MCF 10A (cell line): ENCODE measurements at regions not wholly inside any gene's neighbourhood (a gene's known extent, or its start where the extent isn't known, plus 50 kb on each side); places are given as distances from the start of the nearest gene placed in this dataset.

Source experiments
- BruUV-seq: library from RNA; stranded (reverse); fragments of 400-500 nt; replicated peaks from 2 replicates; lab custom pipeline; 2021; lab: Mats Ljungman, UMichigan
- CTCF ChIA-PET: fragments of 300-600 bp; sonication (Branson Sonifier 250); formaldehyde crosslinking; extraction: SDS; loops from one replicate; lab custom pipeline; 2021; ENCODE audit warnings: antibody characterized with exemption, inconsistent platforms; lab: Yijun Ruan, JAX
- POLR2A ChIA-PET: fragments of 300-600, 350-650 bp; sonication (Branson Sonifier 250); formaldehyde crosslinking; extraction: SDS; loops from one replicate; lab custom pipeline; 2020; ENCODE audit warnings: antibody characterized with exemption, inconsistent platforms; lab: Yijun Ruan, JAX
- DNase-seq: peaks from one replicate; pipeline ENCODE4 v3.0.0-alpha.2; 2018; ENCODE audit not compliant: unreplicated experiment
- H3K27ac Mint-ChIP-seq: one replicate; pipeline ENCODE4 v1.8.0; 2022; ENCODE audit warnings: mild to moderate bottlenecking, low read depth, mixed read lengths; ENCODE audit not compliant: unreplicated experiment
- H3K27me3 Mint-ChIP-seq: one replicate; pipeline ENCODE4 v1.8.0; 2022; ENCODE audit warnings: mixed read lengths; ENCODE audit not compliant: insufficient read depth, unreplicated experiment
- H3K36me3 Mint-ChIP-seq: one replicate; pipeline ENCODE4 v1.8.0; 2022; ENCODE audit warnings: mild to moderate bottlenecking, moderate library complexity, mixed read lengths; ENCODE audit not compliant: insufficient read depth, unreplicated experiment
- H3K4me1 Mint-ChIP-seq: one replicate; pipeline ENCODE4 v1.8.0; 2022; ENCODE audit warnings: mixed read lengths; ENCODE audit not compliant: insufficient read depth, unreplicated experiment
- H3K4me3 Mint-ChIP-seq: one replicate; pipeline ENCODE4 v1.8.0; 2022; ENCODE audit warnings: mild to moderate bottlenecking, moderate library complexity, mixed read lengths; ENCODE audit not compliant: unreplicated experiment
- H3K9me3 Mint-ChIP-seq: one replicate; pipeline ENCODE4 v1.8.0; 2022; ENCODE audit warnings: mixed read lengths; ENCODE audit not compliant: unreplicated experiment
- CTCF ChIP-seq: fragments of 200-600 bp; IDR thresholded peaks from one replicate; pipeline ENCODE4 v1.8.0; 2022; ENCODE audit warnings: antibody characterized with exemption, mild to moderate bottlenecking; ENCODE audit not compliant: unreplicated experiment
- intact Hi-C: fragments of 100-400 bp; cut with micrococcal nuclease; formaldehyde crosslinking; loops from 2 replicates; pipeline ENCODE4 v1.14.1; 2022

DNA sequence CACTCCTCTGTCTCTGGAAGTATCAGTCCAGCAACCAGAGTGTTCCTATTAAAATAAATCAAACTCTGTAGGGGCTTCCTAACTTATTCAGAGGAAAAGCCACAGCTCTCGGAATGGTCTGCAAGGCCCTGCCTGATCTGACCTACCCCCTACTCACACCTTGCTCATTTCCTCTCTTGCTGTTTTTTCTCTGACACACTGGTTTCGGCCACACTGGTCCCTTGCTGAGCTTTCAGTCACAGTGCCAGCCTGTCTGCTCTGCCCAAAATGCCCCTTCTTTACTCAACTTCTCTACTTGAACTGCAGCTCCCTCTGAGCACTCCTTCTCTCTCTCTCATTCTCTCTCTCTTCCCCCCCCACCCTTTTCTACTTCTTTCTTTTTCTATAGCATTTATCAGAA, 430.2 kb downstream of the UTRN start:
- BruUV-seq = no TSS peak
- ChIA-PET CTCF (no interaction called here), POLR2A (no interaction called here)
- DNase-seq = no peak
- intact Hi-C loops = no loop called here
- no peaks in the 10 kb centered on the region for H3K27me3 Mint-ChIP-seq
- no peak for TF ChIP-seq CTCF
- no peaks in the 10 kb centered on the region for H3K9me3 Mint-ChIP-seq
- no peak overlapping the region for H3K27ac Mint-ChIP-seq
- no peaks in the 10 kb centered on the region for H3K36me3 Mint-ChIP-seq
- no peak overlapping the region for H3K4me3 Mint-ChIP-seq
- peaks cover 23% of the 10 kb centered on the region for H3K4me1 Mint-ChIP-seq

DNA sequence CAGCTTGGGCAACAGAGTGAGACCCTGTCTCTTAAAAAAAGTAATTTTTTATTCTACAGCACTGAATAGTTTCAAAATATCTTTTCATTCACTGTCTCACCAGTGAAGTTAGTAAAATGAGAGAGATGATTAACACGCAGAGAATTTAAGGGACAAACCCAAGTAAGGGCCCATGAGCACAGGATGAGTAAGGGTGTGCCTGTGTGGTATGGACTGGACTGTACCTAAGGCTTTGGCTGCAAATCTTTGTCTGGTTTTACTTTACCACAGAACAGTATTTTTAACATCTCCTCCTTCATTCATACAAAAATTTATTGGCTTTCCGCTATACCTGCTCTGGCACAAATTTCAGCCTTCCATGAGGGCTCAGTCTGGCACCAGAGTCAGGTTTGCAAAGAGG, 433.3 kb downstream of the UTRN start:
- Mint-ChIP-seq H3K27me3 (no peaks in the 10 kb centered on the region), H3K4me3 (no peak overlapping the region), H3K9me3 (no peaks in the 10 kb centered on the region), H3K36me3 (no peaks in the 10 kb centered on the region), H3K27ac (no peak overlapping the region), H3K4me1 (peaks cover 11% of the 10 kb centered on the region)
- CTCF ChIA-PET = interaction anchor here (0.6 to 0.9 kb wide), 2 partner anchors 71 to 913 kb away, joined by 3 read pairs; no protein-coding TSS in a partner anchor
- no TSS peak for BruUV-seq
- no peak for TF ChIP-seq CTCF
- peak; percentile 22 for DNase-seq
- intact Hi-C loops = no loop called here
- POLR2A ChIA-PET = no interaction called here

GRCh38 chr6:144721232-144721631, 436.1 kb downstream of the UTRN start:
- ChIA-PET CTCF (no interaction called here), POLR2A (no interaction called here)
- H3K9me3 Mint-ChIP-seq = no peaks in the 10 kb centered on the region
- no TSS peak for BruUV-seq
- no peak overlapping the region for H3K4me3 Mint-ChIP-seq
- no peaks in the 10 kb centered on the region for H3K27me3 Mint-ChIP-seq
- H3K4me1 Mint-ChIP-seq = peaks cover 6% of the 10 kb centered on the region
- DNase-seq = no peak
- no peaks in the 10 kb centered on the region for H3K36me3 Mint-ChIP-seq
- intact Hi-C loops = no loop called here
- no peak overlapping the region for H3K27ac Mint-ChIP-seq
- TF ChIP-seq CTCF = no peak

DNA sequence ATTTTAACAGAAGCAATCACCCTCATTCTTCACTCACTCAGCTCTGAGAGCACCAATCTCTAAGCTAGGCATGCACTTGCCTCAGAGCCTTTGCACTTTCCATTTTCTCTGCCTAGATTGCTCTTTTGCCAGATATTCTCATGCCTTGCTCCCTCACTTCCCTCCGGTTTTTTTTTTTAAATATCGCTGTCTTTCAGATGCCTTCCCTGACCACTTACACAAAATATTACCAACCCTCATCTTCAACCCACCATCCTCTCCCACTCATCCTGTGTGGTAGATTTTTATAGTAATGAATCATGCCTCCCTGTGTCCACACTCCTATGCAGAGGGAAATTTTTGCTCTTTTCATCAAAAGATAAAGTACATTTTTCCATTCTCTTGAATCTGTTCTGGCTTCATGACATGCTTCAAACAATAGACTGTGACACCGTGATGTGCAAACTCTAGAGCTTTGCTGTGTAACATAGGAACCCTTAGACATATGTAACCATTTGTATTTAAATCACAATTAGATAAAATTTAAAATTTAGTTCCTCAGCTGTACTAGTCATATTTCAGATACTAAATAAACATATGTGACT, 437.1 kb downstream of the UTRN start:
- DNase-seq = no peak
- CTCF ChIA-PET = no interaction called here
- intact Hi-C loops = no loop called here
- TF ChIP-seq CTCF = no peak
- BruUV-seq = no TSS peak
- no peaks in the 10 kb centered on the region for H3K27me3 Mint-ChIP-seq
- POLR2A ChIA-PET = no interaction called here
- H3K4me1 Mint-ChIP-seq = peaks cover 6% of the 10 kb centered on the region
- no peak overlapping the region for H3K27ac Mint-ChIP-seq
- H3K36me3 Mint-ChIP-seq = no peaks in the 10 kb centered on the region
- no peak overlapping the region for H3K4me3 Mint-ChIP-seq
- no peaks in the 10 kb centered on the region for H3K9me3 Mint-ChIP-seq
